ENCODE measurements at regions not wholly inside any gene's neighbourhood (a gene's known extent, or its start where the extent isn't known, plus 50 kb on each side); places are given as distances from the start of the nearest gene placed in this dataset.

DNA sequence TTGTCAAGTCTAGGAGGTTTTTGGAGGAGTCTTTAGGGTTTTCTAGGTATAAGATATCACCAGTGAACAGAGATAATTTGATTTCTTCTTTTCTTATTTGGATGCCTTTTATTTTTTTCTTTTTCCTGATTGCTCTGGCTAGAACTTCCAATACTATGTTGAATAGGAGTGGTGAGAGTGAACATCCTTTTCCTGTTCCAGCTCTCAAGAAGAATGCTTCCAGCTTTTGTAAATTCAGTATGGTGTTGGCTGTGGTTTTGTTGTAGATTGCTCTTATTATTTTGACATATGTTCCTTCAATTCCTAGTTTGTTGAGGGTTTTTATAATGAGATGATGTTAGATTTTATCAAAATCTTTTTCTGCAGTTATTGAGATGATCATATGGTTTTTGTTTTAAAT lies 165.6 kb upstream of the WDFY3 start:
- Mint-ChIP-seq H3K27me3 (ENCODE audit: low read depth) (no peaks in the 10 kb centered on the region), H3K27ac (no peak overlapping the region), H3K9me3 (peaks cover 0 to 3% of the 10 kb centered on the region in 2 experiments; a peak in 2 of 5 replicates), H3K4me3 (no peak overlapping the region), H3K4me1 (peaks cover 32 to 39% of the 10 kb centered on the region in 2 experiments), H3K36me3 (ENCODE audit: insufficient read depth in 1 of 3, low read depth in 3 of 3) (peaks cover 0 to 8% (median 3%) of the 10 kb centered on the region in 3 experiments; a peak in 3 of 7 replicates)
- H3K18ac ChIP-seq (ENCODE audit: insufficient read length, low read depth, low read length) = no peak overlapping the region
- H4K8ac ChIP-seq (replicated peaks; ENCODE audit: insufficient read length, low read depth, low read length) = no peak overlapping the region
- H2AK5ac ChIP-seq (ENCODE audit: insufficient read length, low read length) = no peak overlapping the region
- no peak overlapping the region for H4K5ac ChIP-seq (ENCODE audit: insufficient read length, low read depth, low read length)
- no peak overlapping the region for H3K4me2 ChIP-seq (ENCODE audit: insufficient read depth, insufficient read length, low read length)
- H3K79me2 ChIP-seq (ENCODE audit: insufficient read depth, low read length) = no peaks in the 10 kb centered on the region
- H2BK12ac ChIP-seq (ENCODE audit: insufficient read length, low read depth, low read length) = no peak overlapping the region
- H3T11ph ChIP-seq (ENCODE audit: low read length) = no peak overlapping the region
- H2BK120ac ChIP-seq (ENCODE audit: low read depth, low read length, poor library complexity, severe bottlenecking) = no peak overlapping the region
- no peak overlapping the region for H2BK20ac ChIP-seq (ENCODE audit: low read depth, low read length, poor library complexity, severe bottlenecking)
- no peaks in the 10 kb centered on the region for H3K9me3 ChIP-seq (ENCODE audit: control insufficient read depth, low read depth, low read length)
- H3K14ac ChIP-seq (ENCODE audit: insufficient read depth, low read length) = no peak overlapping the region
- no peak overlapping the region for H3K23ac ChIP-seq (ENCODE audit: insufficient read length, low read depth, low read length)
- no peak overlapping the region for H4K91ac ChIP-seq (ENCODE audit: insufficient read length, low read depth, low read length)
- H3K9ac ChIP-seq (ENCODE audit: extremely low read depth, insufficient read length, low read length) = no peak overlapping the region
- H3K23me2 ChIP-seq (ENCODE audit: insufficient read length, low read depth, low read length, poor library complexity, severe bottlenecking) = peaks cover 2% of the 10 kb centered on the region
- H3K4ac ChIP-seq (ENCODE audit: low read depth, low read length) = no peak overlapping the region
- no peak overlapping the region for H2BK5ac ChIP-seq (ENCODE audit: insufficient read length, low read length)
- no peak overlapping the region for H3K56ac ChIP-seq (ENCODE audit: insufficient read length, low read depth, low read length)
- H3K27me3 ChIP-seq (ENCODE audit: insufficient read depth, low read length) = no peaks in the 10 kb centered on the region
- TF ChIP-seq, protein P1, sequence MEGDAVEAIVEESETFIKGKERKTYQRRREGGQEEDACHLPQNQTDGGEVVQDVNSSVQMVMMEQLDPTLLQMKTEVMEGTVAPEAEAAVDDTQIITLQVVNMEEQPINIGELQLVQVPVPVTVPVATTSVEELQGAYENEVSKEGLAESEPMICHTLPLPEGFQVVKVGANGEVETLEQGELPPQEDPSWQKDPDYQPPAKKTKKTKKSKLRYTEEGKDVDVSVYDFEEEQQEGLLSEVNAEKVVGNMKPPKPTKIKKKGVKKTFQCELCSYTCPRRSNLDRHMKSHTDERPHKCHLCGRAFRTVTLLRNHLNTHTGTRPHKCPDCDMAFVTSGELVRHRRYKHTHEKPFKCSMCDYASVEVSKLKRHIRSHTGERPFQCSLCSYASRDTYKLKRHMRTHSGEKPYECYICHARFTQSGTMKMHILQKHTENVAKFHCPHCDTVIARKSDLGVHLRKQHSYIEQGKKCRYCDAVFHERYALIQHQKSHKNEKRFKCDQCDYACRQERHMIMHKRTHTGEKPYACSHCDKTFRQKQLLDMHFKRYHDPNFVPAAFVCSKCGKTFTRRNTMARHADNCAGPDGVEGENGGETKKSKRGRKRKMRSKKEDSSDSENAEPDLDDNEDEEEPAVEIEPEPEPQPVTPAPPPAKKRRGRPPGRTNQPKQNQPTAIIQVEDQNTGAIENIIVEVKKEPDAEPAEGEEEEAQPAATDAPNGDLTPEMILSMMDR (conservative IDR thresholded peaks at IDR 0.05) = no peak
- H3K4me1 ChIP-seq (ENCODE audit: insufficient read depth, low read length) = peaks cover 16% of the 10 kb centered on the region; the same call in 1 of the 2 replicates
- no peak overlapping the region for H3K27ac ChIP-seq (ENCODE audit: insufficient read length, low read depth, low read length)
- H2AFZ ChIP-seq (ENCODE audit: low read length) = no peak overlapping the region
- no peaks in the 10 kb centered on the region for H4K20me1 ChIP-seq (ENCODE audit: control insufficient read depth, insufficient read depth, insufficient read length)
- no peaks in the 10 kb centered on the region for H3K79me1 ChIP-seq (ENCODE audit: insufficient read depth, low read depth, low read length, poor library complexity, severe bottlenecking)
- DNase-seq = no peak
- H2BK15ac ChIP-seq (ENCODE audit: low read depth, low read length) = no peak overlapping the region

Data from H9 (cell line).